ENCODE measurements at regions not wholly inside any gene's neighbourhood (a gene's known extent, or its start where the extent isn't known, plus 50 kb on each side); places are given as distances from the start of the nearest gene placed in this dataset.

DNA sequence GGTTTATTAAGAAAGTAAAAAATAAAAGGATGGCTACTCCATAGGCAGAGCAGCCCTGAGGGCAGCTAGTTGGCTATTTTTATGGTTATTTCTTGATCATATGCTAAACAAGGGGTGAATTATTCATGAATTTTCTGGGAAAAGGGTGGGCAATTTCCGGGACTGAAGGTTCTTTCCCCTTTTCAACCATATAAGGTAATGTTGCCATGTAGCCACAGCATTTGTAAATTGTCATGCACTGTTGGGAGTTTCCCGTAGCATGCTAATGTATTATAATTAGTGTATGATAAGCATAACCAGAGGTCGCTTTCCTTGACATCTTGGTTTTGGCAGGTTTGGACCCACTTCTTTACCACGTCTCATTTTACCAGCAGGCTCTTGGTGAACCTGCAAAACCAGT, 610.4 kb upstream of the B3GAT1 start:
- TF ChIP-seq ZNF878 (CRISPR knock-in tag; IDR thresholded peaks at IDR 0.05) (no peak), NFE2L2 (IDR thresholded peaks at IDR 0.05; ENCODE audit: low read length) (no peak), YY1 (IDR thresholded peaks at IDR 0.05; ENCODE audit: insufficient read depth, insufficient replicate concordance, low read depth, low read length) (no peak)
- TF ChIP-seq, protein P1, sequence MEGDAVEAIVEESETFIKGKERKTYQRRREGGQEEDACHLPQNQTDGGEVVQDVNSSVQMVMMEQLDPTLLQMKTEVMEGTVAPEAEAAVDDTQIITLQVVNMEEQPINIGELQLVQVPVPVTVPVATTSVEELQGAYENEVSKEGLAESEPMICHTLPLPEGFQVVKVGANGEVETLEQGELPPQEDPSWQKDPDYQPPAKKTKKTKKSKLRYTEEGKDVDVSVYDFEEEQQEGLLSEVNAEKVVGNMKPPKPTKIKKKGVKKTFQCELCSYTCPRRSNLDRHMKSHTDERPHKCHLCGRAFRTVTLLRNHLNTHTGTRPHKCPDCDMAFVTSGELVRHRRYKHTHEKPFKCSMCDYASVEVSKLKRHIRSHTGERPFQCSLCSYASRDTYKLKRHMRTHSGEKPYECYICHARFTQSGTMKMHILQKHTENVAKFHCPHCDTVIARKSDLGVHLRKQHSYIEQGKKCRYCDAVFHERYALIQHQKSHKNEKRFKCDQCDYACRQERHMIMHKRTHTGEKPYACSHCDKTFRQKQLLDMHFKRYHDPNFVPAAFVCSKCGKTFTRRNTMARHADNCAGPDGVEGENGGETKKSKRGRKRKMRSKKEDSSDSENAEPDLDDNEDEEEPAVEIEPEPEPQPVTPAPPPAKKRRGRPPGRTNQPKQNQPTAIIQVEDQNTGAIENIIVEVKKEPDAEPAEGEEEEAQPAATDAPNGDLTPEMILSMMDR (CRISPR knock-in tag; IDR thresholded peaks at IDR 0.05), result no peak
- TF ChIP-seq, protein P2, sequence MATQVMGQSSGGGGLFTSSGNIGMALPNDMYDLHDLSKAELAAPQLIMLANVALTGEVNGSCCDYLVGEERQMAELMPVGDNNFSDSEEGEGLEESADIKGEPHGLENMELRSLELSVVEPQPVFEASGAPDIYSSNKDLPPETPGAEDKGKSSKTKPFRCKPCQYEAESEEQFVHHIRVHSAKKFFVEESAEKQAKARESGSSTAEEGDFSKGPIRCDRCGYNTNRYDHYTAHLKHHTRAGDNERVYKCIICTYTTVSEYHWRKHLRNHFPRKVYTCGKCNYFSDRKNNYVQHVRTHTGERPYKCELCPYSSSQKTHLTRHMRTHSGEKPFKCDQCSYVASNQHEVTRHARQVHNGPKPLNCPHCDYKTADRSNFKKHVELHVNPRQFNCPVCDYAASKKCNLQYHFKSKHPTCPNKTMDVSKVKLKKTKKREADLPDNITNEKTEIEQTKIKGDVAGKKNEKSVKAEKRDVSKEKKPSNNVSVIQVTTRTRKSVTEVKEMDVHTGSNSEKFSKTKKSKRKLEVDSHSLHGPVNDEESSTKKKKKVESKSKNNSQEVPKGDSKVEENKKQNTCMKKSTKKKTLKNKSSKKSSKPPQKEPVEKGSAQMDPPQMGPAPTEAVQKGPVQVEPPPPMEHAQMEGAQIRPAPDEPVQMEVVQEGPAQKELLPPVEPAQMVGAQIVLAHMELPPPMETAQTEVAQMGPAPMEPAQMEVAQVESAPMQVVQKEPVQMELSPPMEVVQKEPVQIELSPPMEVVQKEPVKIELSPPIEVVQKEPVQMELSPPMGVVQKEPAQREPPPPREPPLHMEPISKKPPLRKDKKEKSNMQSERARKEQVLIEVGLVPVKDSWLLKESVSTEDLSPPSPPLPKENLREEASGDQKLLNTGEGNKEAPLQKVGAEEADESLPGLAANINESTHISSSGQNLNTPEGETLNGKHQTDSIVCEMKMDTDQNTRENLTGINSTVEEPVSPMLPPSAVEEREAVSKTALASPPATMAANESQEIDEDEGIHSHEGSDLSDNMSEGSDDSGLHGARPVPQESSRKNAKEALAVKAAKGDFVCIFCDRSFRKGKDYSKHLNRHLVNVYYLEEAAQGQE (IDR thresholded peaks at IDR 0.05; ENCODE audit: borderline replicate concordance in 1 of 2, low read depth in 1 of 2, low read length in 2 of 2), result no peak
